GM21367 (cell line): ENCODE measurements at regions not wholly inside any gene's neighbourhood (a gene's known extent, or its start where the extent isn't known, plus 50 kb on each side); places are given as distances from the start of the nearest gene placed in this dataset.
"Not testable (repeated sequence)": the region's sequence is repeated elsewhere in the genome, so short reads cannot be mapped to it uniquely, and the experiment has no call there.

ENCODE experiments used
- ATAC-seq: cut with Tn5 transposase; IDR thresholded peaks from one replicate; pipeline ENCODE4 v1.9.1; 2021; ENCODE audit not compliant: unreplicated experiment

- ATAC-seq = no peak
Observed at GRCh38 chr11:80987171-80987570, 1546.3 kb upstream of the TENM4 start.

GRCh38 chr11:80986421-80987074, 1545.7 kb upstream of the TENM4 start:
- ATAC-seq = no peak

GRCh38 chr11:80980227-80980626, 1539.4 kb upstream of the TENM4 start:
- ATAC-seq = no peak

GRCh38 chr11:80973786-80974185, 1533.0 kb upstream of the TENM4 start:
- no peak for ATAC-seq

GRCh38 chr11:80970037-80970436, 1529.2 kb upstream of the TENM4 start:
- ATAC-seq = no peak

- ATAC-seq = no peak
Observed at GRCh38 chr11:80967649-80968048, 1526.8 kb upstream of the TENM4 start.

GRCh38 chr11:80960381-80961029, 1519.7 kb upstream of the TENM4 start:
- no peak for ATAC-seq

GRCh38 chr11:80959751-80960150, 1518.9 kb upstream of the TENM4 start:
- no peak for ATAC-seq

- ATAC-seq = no peak
Observed at GRCh38 chr11:80958987-80959386, 1518.2 kb upstream of the TENM4 start.

GRCh38 chr11:80958361-80958760, 1517.5 kb upstream of the TENM4 start:
- no peak for ATAC-seq

- ATAC-seq = no peak
Observed at GRCh38 chr11:80955588-80955987, 1514.8 kb upstream of the TENM4 start.

- no peak for ATAC-seq
Observed at GRCh38 chr11:80948781-80949180, 1508.0 kb upstream of the TENM4 start.

GRCh38 chr11:80944758-80945157, 1503.9 kb upstream of the TENM4 start:
- ATAC-seq = no peak

GRCh38 chr11:80943226-80943625, 1502.4 kb upstream of the TENM4 start:
- ATAC-seq = no peak

GRCh38 chr11:80937842-80938241, 1497.0 kb upstream of the TENM4 start:
- ATAC-seq = no peak

- ATAC-seq = no peak
Observed at GRCh38 chr11:80930038-80930437, 1489.2 kb upstream of the TENM4 start.

- no peak for ATAC-seq
Observed at GRCh38 chr11:80929031-80929805, 1488.4 kb upstream of the TENM4 start.

- no peak for ATAC-seq
Observed at GRCh38 chr11:80925321-80925720, 1484.5 kb upstream of the TENM4 start.

- ATAC-seq = not testable (repeated sequence)
Observed at GRCh38 chr11:80921310-80921709, 1480.5 kb upstream of the TENM4 start.

GRCh38 chr11:80916173-80916798, 1475.5 kb upstream of the TENM4 start:
- ATAC-seq = no peak

- no peak for ATAC-seq
Observed at GRCh38 chr11:80914311-80914710, 1473.5 kb upstream of the TENM4 start.

- ATAC-seq = no peak
Observed at GRCh38 chr11:80911666-80912065, 1470.8 kb upstream of the TENM4 start.
